SK-N-SH (cell line): ENCODE measurements at regions not wholly inside any gene's neighbourhood (a gene's known extent, or its start where the extent isn't known, plus 50 kb on each side); places are given as distances from the start of the nearest gene placed in this dataset.

Source experiments
- CTCF ChIA-PET: fragments of 300-600, 350-600 bp; formaldehyde crosslinking; extraction: SDS; loops from one replicate; lab custom pipeline; 2021; lab: Yijun Ruan, JAX
- POLR2A ChIA-PET: fragments of 350-600 bp; sonication (Branson Sonifier 250); formaldehyde crosslinking; extraction: SDS; loops from one replicate; lab custom pipeline; 2020; ENCODE audit warnings: antibody characterized with exemption, inconsistent platforms; lab: Yijun Ruan, JAX
- DNase-seq: peaks from one replicate; pipeline ENCODE4 v3.0.0; 2012
- H2AFZ ChIP-seq: fragments of 200-600 bp; sonication (generic); 2 replicates; pipeline ENCODE4 v1.8.1; 2016; ENCODE audit warnings: antibody characterized with exemption, mild to moderate bottlenecking, low read depth
- H3F3A ChIP-seq: fragments of 200-600 bp; sonication (generic); replicated peaks from 2 replicates; pipeline ENCODE3; 2016; ENCODE audit warnings: antibody characterized with exemption, mild to moderate bottlenecking; ENCODE audit not compliant: insufficient read depth
- H3K27ac ChIP-seq, 2 experiments: fragments of 200-500 bp in 1 of 2; fragments of 200-600 bp in 1 of 2; sonication (Bioruptor generic) in 1 of 2; sonication (generic), shearing (Covaris generic) in 1 of 2; 2 replicates each; pipeline versions ENCODE4 v1.5.1 to v1.6.1; 2014 to 2016; ENCODE audit warnings: low read depth in 2 of 2, inconsistent platforms in 1 of 2, low read length in 1 of 2, mild to moderate bottlenecking in 1 of 2, mixed read lengths in 1 of 2
- H3K27me3 ChIP-seq: fragments of 200-600 bp; sonication (generic), shearing (Covaris generic); 2 replicates; pipeline ENCODE4 v1.6.1; 2016; ENCODE audit warnings: mixed run types; ENCODE audit not compliant: insufficient read depth
- H3K36me3 ChIP-seq, 2 experiments: fragments of 200-500 bp in 1 of 2; fragments of 200-600 bp in 1 of 2; sonication (Bioruptor generic) in 1 of 2; sonication (generic) in 1 of 2; replicated peaks in 1 of 2; 2 replicates each; pipeline versions ENCODE3 to v1.5.1; 2014 to 2016; ENCODE audit warnings: low read length in 1 of 2, mild to moderate bottlenecking in 1 of 2; ENCODE audit not compliant: insufficient read depth in 2 of 2, control insufficient read depth in 1 of 2
- H3K4me1 ChIP-seq, 2 experiments: fragments of 200-500 bp in 1 of 2; fragments of 200-600 bp in 1 of 2; sonication (Bioruptor generic) in 1 of 2; sonication (generic), shearing (Covaris generic) in 1 of 2; 2 replicates each; pipeline versions ENCODE4 v1.5.1 to v1.6.1; 2014 to 2016; ENCODE audit warnings: low read depth in 1 of 2, low read length in 1 of 2, mixed run types in 1 of 2; ENCODE audit not compliant: insufficient read depth in 2 of 2, control insufficient read depth in 1 of 2
- H3K4me2 ChIP-seq: fragments of 200-600 bp; sonication (generic), shearing (Covaris generic); 2 replicates; pipeline ENCODE4 v1.6.1; 2017; ENCODE audit warnings: mixed run types
- H3K4me3 ChIP-seq, 2 experiments: fragments of 200-500 bp in 1 of 2; fragments of 200-600 bp in 1 of 2; sonication (Bioruptor generic) in 1 of 2; sonication (generic), shearing (Covaris generic) in 1 of 2; 2 replicates each; pipeline versions ENCODE4 v1.5.1 to v1.8.1; 2014 to 2016; ENCODE audit warnings: low read depth in 2 of 2, inconsistent platforms in 1 of 2, low read length in 1 of 2, mild to moderate bottlenecking in 1 of 2, mixed read lengths in 1 of 2, moderate library complexity in 1 of 2
- H3K79me2 ChIP-seq: fragments of 200-600 bp; sonication (generic); 2 replicates; pipeline ENCODE4 v1.8.1; 2017; ENCODE audit warnings: mild to moderate bottlenecking; ENCODE audit not compliant: insufficient read depth
- H3K9ac ChIP-seq: fragments of 200-600 bp; sonication (generic); 2 replicates; pipeline ENCODE4 v1.6.1; 2017; ENCODE audit warnings: mixed run types
- H3K9me2 ChIP-seq: fragments of 200-600 bp; sonication (generic); 2 replicates; pipeline ENCODE4 v1.6.1; 2017; ENCODE audit warnings: mixed run types
- H3K9me3 ChIP-seq: fragments of 200-600 bp; sonication (generic); 2 replicates; pipeline ENCODE4 v1.6.1; 2017; ENCODE audit warnings: mixed run types, mild to moderate bottlenecking, moderate library complexity
- H4K20me1 ChIP-seq: fragments of 200-600 bp; sonication (generic); 2 replicates; pipeline ENCODE4 v1.6.1; 2017; ENCODE audit warnings: mild to moderate bottlenecking, mixed run types; ENCODE audit not compliant: insufficient read depth
- FOXM1 ChIP-seq: IDR thresholded peaks from 2 replicates; pipeline ENCODE4 v1.4.0; 2012; ENCODE audit warnings: low read depth, mild to moderate bottlenecking
- GABPA ChIP-seq: IDR thresholded peaks from 2 replicates; pipeline ENCODE4 v1.4.0; 2012; ENCODE audit warnings: low read depth, mild to moderate bottlenecking
- GATA2 ChIP-seq: sonication (generic); formaldehyde crosslinking; IDR thresholded peaks from 2 replicates; pipeline ENCODE4 v1.5.0; 2020; ENCODE audit warnings: mild to moderate bottlenecking, missing genetic modification reagents
- JUND ChIP-seq: IDR thresholded peaks from 2 replicates; pipeline ENCODE4 v1.4.0; 2012
- POLR2AphosphoS5 ChIP-seq: IDR thresholded peaks from 2 replicates; pipeline ENCODE4 v1.6.1; 2012; ENCODE audit warnings: low read depth, low read length
- RAD21 ChIP-seq: IDR thresholded peaks from 2 replicates; pipeline ENCODE4 v1.6.1; 2012; ENCODE audit warnings: mild to moderate bottlenecking, low read length
- RFX5 ChIP-seq: IDR thresholded peaks from 2 replicates; pipeline ENCODE4 v1.6.1; 2012; ENCODE audit warnings: mild to moderate bottlenecking, improper control_type of control experiment, low read length
- SMC3 ChIP-seq: IDR thresholded peaks from 2 replicates; pipeline ENCODE4 v1.6.1; 2012; ENCODE audit warnings: low read depth, low read length, improper control_type of control experiment
- TAF1 ChIP-seq: IDR thresholded peaks from 2 replicates; pipeline ENCODE4 v1.6.1; 2012; ENCODE audit warnings: low read depth, mild to moderate bottlenecking, low read length, moderate library complexity, borderline replicate concordance
- TCF12 ChIP-seq: IDR thresholded peaks from 2 replicates; pipeline ENCODE4 v1.4.0; 2012
- TEAD4 ChIP-seq: IDR thresholded peaks from 2 replicates; pipeline ENCODE4 v1.4.0; 2012; ENCODE audit warnings: mild to moderate bottlenecking, borderline replicate concordance; ENCODE audit not compliant: insufficient read depth
- WGBS: methylation state at CpG from one replicate; pipeline ENCODE4 v1.1.6; 2017; ENCODE audit warnings: low lambda C conversion rate; 5-methylcytosine and 5-hydroxymethylcytosine counted together
- TF ChIP-seq, protein P1 (sequence below): IDR thresholded peaks from 2 replicates; pipeline ENCODE4 v1.4.0; 2012; ENCODE audit warnings: low read depth
- TF ChIP-seq, protein P2 (sequence below): fragments of 150-350 bp; IDR thresholded peaks from 2 replicates; pipeline ENCODE4 v1.6.1; 2017; ENCODE audit warnings: antibody characterized with exemption, low read length, low read depth, borderline replicate concordance
- TF ChIP-seq, protein P3 (sequence below): IDR thresholded peaks from 2 replicates; pipeline ENCODE4 v1.6.1; 2012; ENCODE audit warnings: mild to moderate bottlenecking, low read depth, low read length, moderate library complexity
- TF ChIP-seq, protein P4 (sequence below): fragments of 200-600 bp; sonication (generic); IDR thresholded peaks from 2 replicates; pipeline ENCODE4 v1.6.1; 2017; ENCODE audit warnings: antibody characterized with exemption, mild to moderate bottlenecking, moderate library complexity
- TF ChIP-seq, protein P5 (sequence below): fragments of 150-350 bp; IDR thresholded peaks from 2 replicates; pipeline ENCODE4 v1.6.1; 2016; ENCODE audit warnings: mild to moderate bottlenecking, low read depth, low read length
- TF ChIP-seq, protein P6 (sequence below): IDR thresholded peaks from 2 replicates; pipeline ENCODE4 v1.4.0; 2012; ENCODE audit warnings: low read depth, borderline replicate concordance
- TF ChIP-seq, protein P7 (sequence below): IDR thresholded peaks from 2 replicates; pipeline ENCODE4 v1.4.0; 2012; ENCODE audit warnings: low read depth, borderline replicate concordance
- TF ChIP-seq, protein P8 (sequence below): IDR thresholded peaks from 2 replicates; pipeline ENCODE4; 2012

DNA sequence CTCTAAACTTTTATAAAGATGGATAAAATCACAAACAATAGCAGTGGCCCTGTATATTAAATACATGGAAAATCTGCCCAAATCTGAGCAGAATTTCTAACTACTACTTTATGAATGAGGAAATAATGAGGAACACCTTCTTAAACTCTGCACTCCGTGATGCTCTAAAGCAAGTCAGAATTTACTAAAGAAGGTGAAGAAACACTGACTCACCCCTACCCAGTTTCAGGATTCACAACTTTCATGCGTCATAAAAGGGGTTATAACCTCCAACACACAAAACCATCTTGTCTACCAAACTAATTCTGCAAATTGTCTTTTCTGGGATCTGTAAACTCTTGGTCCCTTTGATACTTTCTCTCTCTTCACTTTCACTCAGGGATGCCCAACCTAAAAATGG lies 561.1 kb upstream of the ACO1 start:
- Histone ChIP-seq H3K27ac (no peak overlapping the region), H3K9me2 (no peaks in the 10 kb centered on the region), H3K4me2 (no peak overlapping the region), H4K20me1 (no peaks in the 10 kb centered on the region), H3K36me3 (no peaks in the 10 kb centered on the region), H2AFZ (no peak overlapping the region), H3K9me3 (no peaks in the 10 kb centered on the region), H3K4me1 (no peaks in the 10 kb centered on the region; a peak in 1 of 4 replicates), H3F3A (no peaks in the 10 kb centered on the region), H3K27me3 (no peaks in the 10 kb centered on the region), H3K9ac (no peak overlapping the region), H3K79me2 (no peaks in the 10 kb centered on the region), H3K4me3 (no peak overlapping the region)
- WGBS: 15% methylated on average over 2 of the region's 2 CpGs
- ChIA-PET POLR2A (no interaction called here), CTCF (no interaction called here)
- no peak for DNase-seq
- no peak for TF ChIP-seq TEAD4
- TF ChIP-seq, protein P1, sequence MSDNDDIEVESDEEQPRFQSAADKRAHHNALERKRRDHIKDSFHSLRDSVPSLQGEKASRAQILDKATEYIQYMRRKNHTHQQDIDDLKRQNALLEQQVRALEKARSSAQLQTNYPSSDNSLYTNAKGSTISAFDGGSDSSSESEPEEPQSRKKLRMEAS: no peak
- TF ChIP-seq GABPA: no peak
- TF ChIP-seq, protein P2, sequence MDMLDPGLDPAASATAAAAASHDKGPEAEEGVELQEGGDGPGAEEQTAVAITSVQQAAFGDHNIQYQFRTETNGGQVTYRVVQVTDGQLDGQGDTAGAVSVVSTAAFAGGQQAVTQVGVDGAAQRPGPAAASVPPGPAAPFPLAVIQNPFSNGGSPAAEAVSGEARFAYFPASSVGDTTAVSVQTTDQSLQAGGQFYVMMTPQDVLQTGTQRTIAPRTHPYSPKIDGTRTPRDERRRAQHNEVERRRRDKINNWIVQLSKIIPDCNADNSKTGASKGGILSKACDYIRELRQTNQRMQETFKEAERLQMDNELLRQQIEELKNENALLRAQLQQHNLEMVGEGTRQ: no peak
- TF ChIP-seq, protein P3, sequence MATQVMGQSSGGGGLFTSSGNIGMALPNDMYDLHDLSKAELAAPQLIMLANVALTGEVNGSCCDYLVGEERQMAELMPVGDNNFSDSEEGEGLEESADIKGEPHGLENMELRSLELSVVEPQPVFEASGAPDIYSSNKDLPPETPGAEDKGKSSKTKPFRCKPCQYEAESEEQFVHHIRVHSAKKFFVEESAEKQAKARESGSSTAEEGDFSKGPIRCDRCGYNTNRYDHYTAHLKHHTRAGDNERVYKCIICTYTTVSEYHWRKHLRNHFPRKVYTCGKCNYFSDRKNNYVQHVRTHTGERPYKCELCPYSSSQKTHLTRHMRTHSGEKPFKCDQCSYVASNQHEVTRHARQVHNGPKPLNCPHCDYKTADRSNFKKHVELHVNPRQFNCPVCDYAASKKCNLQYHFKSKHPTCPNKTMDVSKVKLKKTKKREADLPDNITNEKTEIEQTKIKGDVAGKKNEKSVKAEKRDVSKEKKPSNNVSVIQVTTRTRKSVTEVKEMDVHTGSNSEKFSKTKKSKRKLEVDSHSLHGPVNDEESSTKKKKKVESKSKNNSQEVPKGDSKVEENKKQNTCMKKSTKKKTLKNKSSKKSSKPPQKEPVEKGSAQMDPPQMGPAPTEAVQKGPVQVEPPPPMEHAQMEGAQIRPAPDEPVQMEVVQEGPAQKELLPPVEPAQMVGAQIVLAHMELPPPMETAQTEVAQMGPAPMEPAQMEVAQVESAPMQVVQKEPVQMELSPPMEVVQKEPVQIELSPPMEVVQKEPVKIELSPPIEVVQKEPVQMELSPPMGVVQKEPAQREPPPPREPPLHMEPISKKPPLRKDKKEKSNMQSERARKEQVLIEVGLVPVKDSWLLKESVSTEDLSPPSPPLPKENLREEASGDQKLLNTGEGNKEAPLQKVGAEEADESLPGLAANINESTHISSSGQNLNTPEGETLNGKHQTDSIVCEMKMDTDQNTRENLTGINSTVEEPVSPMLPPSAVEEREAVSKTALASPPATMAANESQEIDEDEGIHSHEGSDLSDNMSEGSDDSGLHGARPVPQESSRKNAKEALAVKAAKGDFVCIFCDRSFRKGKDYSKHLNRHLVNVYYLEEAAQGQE: no peak
- TF ChIP-seq FOXM1: no peak
- TF ChIP-seq, protein P4, sequence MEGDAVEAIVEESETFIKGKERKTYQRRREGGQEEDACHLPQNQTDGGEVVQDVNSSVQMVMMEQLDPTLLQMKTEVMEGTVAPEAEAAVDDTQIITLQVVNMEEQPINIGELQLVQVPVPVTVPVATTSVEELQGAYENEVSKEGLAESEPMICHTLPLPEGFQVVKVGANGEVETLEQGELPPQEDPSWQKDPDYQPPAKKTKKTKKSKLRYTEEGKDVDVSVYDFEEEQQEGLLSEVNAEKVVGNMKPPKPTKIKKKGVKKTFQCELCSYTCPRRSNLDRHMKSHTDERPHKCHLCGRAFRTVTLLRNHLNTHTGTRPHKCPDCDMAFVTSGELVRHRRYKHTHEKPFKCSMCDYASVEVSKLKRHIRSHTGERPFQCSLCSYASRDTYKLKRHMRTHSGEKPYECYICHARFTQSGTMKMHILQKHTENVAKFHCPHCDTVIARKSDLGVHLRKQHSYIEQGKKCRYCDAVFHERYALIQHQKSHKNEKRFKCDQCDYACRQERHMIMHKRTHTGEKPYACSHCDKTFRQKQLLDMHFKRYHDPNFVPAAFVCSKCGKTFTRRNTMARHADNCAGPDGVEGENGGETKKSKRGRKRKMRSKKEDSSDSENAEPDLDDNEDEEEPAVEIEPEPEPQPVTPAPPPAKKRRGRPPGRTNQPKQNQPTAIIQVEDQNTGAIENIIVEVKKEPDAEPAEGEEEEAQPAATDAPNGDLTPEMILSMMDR: no peak
- TF ChIP-seq, protein P5, sequence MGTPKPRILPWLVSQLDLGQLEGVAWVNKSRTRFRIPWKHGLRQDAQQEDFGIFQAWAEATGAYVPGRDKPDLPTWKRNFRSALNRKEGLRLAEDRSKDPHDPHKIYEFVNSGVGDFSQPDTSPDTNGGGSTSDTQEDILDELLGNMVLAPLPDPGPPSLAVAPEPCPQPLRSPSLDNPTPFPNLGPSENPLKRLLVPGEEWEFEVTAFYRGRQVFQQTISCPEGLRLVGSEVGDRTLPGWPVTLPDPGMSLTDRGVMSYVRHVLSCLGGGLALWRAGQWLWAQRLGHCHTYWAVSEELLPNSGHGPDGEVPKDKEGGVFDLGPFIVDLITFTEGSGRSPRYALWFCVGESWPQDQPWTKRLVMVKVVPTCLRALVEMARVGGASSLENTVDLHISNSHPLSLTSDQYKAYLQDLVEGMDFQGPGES: no peak
- TF ChIP-seq POLR2AphosphoS5: no peak
- no peak for TF ChIP-seq GATA2 (CRISPR knock-in tag)
- TF ChIP-seq JUND: no peak
- TF ChIP-seq TAF1: no peak
- TF ChIP-seq SMC3: no peak
- TF ChIP-seq, protein P6, sequence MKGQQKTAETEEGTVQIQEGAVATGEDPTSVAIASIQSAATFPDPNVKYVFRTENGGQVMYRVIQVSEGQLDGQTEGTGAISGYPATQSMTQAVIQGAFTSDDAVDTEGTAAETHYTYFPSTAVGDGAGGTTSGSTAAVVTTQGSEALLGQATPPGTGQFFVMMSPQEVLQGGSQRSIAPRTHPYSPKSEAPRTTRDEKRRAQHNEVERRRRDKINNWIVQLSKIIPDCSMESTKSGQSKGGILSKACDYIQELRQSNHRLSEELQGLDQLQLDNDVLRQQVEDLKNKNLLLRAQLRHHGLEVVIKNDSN: no peak
- TF ChIP-seq RFX5: no peak
- TF ChIP-seq, protein P7, sequence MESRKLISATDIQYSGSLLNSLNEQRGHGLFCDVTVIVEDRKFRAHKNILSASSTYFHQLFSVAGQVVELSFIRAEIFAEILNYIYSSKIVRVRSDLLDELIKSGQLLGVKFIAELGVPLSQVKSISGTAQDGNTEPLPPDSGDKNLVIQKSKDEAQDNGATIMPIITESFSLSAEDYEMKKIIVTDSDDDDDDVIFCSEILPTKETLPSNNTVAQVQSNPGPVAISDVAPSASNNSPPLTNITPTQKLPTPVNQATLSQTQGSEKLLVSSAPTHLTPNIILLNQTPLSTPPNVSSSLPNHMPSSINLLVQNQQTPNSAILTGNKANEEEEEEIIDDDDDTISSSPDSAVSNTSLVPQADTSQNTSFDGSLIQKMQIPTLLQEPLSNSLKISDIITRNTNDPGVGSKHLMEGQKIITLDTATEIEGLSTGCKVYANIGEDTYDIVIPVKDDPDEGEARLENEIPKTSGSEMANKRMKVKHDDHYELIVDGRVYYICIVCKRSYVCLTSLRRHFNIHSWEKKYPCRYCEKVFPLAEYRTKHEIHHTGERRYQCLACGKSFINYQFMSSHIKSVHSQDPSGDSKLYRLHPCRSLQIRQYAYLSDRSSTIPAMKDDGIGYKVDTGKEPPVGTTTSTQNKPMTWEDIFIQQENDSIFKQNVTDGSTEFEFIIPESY: no peak
- no peak for TF ChIP-seq RAD21
- TF ChIP-seq TCF12: no peak
- TF ChIP-seq, protein P8, sequence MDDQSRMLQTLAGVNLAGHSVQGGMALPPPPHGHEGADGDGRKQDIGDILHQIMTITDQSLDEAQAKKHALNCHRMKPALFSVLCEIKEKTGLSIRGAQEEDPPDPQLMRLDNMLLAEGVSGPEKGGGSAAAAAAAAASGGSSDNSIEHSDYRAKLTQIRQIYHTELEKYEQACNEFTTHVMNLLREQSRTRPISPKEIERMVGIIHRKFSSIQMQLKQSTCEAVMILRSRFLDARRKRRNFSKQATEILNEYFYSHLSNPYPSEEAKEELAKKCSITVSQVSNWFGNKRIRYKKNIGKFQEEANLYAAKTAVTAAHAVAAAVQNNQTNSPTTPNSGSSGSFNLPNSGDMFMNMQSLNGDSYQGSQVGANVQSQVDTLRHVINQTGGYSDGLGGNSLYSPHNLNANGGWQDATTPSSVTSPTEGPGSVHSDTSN: no peak
